ENCODE measurements at regions not wholly inside any gene's neighbourhood (a gene's known extent, or its start where the extent isn't known, plus 50 kb on each side); places are given as distances from the start of the nearest gene placed in this dataset.

DNA sequence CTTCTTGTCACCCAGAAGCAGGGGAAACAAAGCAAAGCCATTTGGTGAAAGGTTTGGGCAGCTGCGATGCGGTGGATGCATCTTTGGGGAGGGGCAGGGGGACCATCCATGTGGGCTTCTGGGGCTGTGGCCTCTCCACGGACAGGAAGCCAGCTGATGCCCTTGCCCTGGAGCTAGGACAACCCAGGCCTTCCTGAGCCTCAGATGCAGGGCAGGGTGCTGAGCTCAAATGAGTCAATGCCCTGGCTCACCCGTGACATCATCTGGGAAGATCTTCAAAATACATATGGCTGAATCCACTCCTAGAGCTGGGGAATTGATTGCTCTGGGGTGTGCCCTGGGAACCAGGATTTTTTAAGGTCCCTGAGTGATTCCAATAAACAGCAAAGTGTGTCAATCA lies 1418.2 kb downstream of the TBC1D22A start:
- Mint-ChIP-seq H3K36me3 (peaks cover 2% of the 10 kb centered on the region), H3K4me1 (no peaks in the 10 kb centered on the region), H3K9me3 (peaks cover 2 to 4% (median 2%) of the 10 kb centered on the region in 3 donors), H3K27ac (peak overlapping the region in 1 of 3 donors; percentile 23), H3K27me3 (peaks cover 2% of the 10 kb centered on the region), H3K4me3 (no peak overlapping the region)

DNA sequence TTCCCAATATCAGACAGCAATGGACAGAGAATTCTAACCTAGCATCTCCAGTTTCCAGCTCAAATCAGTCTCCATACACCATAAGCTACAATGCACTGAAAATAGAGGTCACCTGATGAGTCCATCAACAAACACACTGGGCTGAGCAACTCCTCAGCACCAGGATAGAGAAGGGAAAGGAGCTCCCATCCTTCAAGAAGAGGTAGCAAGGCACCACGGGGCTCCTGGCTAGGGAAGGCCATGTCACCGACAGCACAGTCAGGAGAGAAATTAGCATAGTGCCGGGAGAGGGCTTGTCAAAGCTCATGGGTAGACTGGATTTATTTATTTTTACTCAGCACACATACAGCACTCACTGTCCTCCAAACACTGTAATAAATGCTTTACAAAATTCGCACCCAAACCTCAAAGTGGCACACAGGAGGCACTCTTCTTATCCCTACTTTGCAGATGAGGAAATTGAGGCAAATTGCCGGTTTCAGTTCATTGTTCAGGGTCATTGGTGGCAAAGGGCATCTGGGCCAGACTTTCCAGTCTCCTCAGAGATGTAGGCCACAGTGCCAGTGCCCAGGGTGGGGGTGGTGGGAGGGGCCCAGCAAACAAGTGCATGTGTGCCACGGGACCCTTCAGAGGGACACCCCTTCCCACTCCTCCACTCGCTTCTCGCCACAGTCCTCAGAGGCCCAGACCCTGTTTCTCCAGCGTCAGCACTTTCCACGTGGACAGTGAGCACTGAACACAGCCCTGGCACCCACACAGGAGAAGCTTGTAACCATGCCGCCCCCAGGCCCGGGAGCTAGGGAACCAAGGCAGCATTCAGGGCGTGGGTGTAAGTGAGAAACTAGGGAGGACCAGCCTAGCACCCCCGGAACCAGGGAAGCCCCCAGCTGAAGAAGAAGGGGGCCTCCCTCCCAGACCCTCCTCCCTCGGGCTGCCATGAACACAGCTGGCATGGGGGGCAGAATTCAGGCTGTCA lies 1417.4 kb downstream of the TBC1D22A start:
- no peaks in the 10 kb centered on the region for H3K36me3 Mint-ChIP-seq
- no peak overlapping the region for H3K4me3 Mint-ChIP-seq
- peaks cover 2 to 4% (median 2%) of the 10 kb centered on the region in 3 donors for H3K9me3 Mint-ChIP-seq
- peaks cover 5% of the 10 kb centered on the region for H3K27me3 Mint-ChIP-seq
- H3K4me1 Mint-ChIP-seq = no peaks in the 10 kb centered on the region
- H3K27ac Mint-ChIP-seq = no peak overlapping the region

DNA sequence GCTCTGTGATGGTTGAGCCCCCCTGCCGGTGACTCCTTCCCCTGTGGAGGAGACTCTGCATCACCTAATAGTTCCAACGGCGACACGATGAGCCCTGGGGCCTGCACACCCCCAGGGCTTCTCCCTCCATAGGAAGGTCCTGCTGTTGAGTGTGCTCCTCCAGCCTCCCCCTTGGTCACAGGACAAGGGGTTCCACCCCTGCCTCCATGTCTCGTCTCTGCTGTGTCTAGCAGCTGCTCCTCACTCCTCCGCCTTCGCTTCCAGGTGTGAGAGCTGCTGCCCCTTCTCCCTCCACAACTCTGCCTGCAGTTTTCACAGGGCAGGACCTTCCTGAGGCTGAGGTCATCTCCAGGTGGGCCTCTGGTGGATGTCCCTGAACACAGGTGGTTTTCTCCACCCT lies 1416.1 kb downstream of the TBC1D22A start:
- H3K4me3 Mint-ChIP-seq = no peak overlapping the region
- peaks cover 9% of the 10 kb centered on the region for H3K27me3 Mint-ChIP-seq
- no peak overlapping the region for H3K27ac Mint-ChIP-seq
- H3K36me3 Mint-ChIP-seq = no peaks in the 10 kb centered on the region
- no peaks in the 10 kb centered on the region for H3K4me1 Mint-ChIP-seq
- no peaks in the 10 kb centered on the region for H3K9me3 Mint-ChIP-seq

DNA sequence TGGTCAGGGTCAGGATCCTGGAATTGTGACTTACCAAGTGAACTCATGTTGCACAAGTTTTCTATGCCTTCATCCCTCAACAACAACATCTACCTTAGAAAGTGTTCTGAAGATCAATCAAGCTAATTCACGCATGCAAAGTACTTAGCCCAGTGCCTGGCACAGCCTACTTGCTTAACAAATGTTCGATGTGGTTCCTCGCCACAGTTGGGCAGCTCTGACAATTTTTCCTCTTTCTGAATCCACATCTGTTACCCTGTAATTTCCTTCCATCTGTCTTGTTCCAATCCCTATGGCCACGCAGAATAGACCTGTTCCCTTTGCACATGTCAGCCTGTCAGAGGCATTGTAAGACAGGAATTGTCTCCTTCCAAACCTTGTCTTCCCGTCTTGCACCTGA lies 1415.2 kb downstream of the TBC1D22A start:
- Mint-ChIP-seq H3K4me1 (no peaks in the 10 kb centered on the region), H3K27me3 (peaks cover 9% of the 10 kb centered on the region), H3K27ac (no peak overlapping the region), H3K4me3 (no peak overlapping the region), H3K9me3 (no peaks in the 10 kb centered on the region), H3K36me3 (no peaks in the 10 kb centered on the region)

DNA sequence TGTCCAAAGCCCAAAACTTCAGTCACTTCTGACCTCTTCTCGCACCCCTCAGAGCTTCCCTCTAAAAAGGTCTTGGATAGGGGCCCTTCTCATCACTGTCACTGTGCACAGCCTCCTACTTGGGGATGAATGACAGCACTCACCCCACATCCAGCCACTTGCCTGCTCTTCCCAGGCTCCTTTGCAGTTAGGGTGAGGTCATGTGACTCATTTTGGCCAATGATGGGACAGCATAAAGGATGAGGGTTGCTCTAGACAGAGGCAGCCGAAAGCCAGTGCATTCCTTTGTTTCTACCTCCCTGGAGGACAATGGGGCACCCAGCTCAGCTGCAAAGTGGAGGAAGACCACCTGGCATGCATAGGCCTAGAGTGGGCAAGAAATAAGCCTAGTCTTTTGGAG lies 1413.3 kb downstream of the TBC1D22A start:
- H3K36me3 Mint-ChIP-seq = no peaks in the 10 kb centered on the region
- H3K4me3 Mint-ChIP-seq = no peak overlapping the region
- peak overlapping the region in 1 of 3 donors; percentile 15 for H3K27ac Mint-ChIP-seq

DNA sequence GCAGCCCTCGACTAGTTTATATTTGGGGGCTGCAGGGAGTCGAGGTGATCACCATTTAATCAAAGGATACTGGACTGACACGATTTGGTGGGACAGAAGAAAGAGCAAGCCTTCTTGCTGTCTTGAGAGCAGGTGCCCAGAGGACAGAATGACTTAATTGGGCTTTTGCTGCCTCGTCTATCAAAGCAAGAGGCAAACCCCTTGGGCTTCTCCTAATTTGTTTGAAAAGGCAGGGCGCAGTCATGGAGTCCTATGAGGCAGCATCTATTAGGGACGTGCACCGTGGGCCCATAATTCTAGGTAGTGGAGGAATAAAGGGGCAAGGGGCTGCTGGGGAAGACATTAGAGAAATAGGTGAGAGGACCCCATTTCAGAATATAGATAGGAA lies 1411.3 kb downstream of the TBC1D22A start:
- Mint-ChIP-seq H3K9me3 (peaks cover 0 to 1% (median 0%) of the 10 kb centered on the region in 3 donors), H3K36me3 (no peaks in the 10 kb centered on the region), H3K4me1 (no peaks in the 10 kb centered on the region), H3K27ac (no peak overlapping the region), H3K27me3 (peaks cover 10% of the 10 kb centered on the region), H3K4me3 (no peak overlapping the region)

More for the DNA sequence above, 1413.3 kb downstream of the TBC1D22A start:
- Mint-ChIP-seq H3K4me1 (no peaks in the 10 kb centered on the region), H3K27me3 (peaks cover 10% of the 10 kb centered on the region), H3K9me3 (no peaks in the 10 kb centered on the region)

DNA sequence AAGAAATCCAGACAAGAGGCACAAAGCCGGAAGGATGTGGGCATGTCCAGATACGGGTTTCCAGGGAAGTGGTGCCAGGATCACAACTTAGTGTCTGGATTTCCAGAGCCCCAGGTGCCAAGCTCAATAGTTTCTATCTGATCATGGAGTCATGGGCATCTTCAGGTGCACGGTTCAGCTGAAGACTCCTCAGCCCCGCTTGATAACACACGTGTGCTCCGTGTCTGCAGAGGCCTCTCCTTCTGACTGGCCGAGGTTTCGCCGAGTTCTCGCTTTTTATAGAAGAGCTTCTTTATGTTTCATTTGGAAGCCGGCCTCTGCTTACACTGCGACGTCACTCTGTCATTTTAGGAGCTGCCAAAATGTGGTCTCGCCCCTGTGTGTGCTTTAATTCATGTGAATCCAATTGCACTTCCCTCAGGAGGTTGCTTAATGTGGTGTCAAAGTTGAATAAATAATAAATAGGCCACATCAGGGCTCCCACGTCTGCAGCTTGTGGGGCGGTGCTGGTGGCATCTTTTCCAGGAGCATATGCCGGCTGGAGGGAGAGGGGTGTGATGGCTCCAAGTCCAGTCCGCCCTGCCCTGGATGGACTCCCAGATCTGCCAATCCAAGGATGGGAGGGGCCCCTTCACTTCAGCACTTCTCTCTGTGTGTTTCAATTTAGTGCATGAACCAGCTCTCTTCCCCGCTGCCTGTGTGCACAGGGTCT lies 1410.8 kb downstream of the TBC1D22A start:
- Mint-ChIP-seq H3K27ac (no peak overlapping the region), H3K27me3 (peaks cover 10% of the 10 kb centered on the region), H3K36me3 (no peaks in the 10 kb centered on the region), H3K9me3 (peaks cover 0 to 1% (median 0%) of the 10 kb centered on the region in 3 donors), H3K4me3 (no peak overlapping the region), H3K4me1 (no peaks in the 10 kb centered on the region)

DNA sequence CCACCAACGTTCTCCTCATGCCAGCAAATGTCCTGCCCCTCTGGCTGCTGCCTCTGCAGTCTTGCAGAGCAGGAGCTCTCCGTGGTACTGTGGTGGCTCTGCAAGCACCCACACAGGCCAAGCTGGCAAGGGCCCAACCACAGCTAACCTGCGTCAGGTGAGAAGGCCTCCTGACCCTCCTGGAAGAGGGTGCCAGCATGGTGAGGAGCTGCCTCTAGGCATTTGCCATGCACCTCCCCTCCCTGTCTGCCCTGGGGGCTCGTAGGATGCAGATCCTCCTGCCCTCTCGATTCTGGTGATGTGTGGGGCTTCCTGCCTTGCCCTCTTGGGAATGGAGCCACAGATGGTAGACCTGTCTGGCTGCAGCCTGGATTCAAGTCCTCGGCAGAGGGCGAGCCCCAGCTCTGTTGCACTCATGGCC lies 1408.8 kb downstream of the TBC1D22A start:
- Mint-ChIP-seq H3K27ac (no peak overlapping the region), H3K4me3 (no peak overlapping the region), H3K4me1 (no peaks in the 10 kb centered on the region), H3K27me3 (peaks cover 10% of the 10 kb centered on the region), H3K36me3 (no peaks in the 10 kb centered on the region), H3K9me3 (peaks cover 0 to 3% (median 0%) of the 10 kb centered on the region in 3 donors)

DNA sequence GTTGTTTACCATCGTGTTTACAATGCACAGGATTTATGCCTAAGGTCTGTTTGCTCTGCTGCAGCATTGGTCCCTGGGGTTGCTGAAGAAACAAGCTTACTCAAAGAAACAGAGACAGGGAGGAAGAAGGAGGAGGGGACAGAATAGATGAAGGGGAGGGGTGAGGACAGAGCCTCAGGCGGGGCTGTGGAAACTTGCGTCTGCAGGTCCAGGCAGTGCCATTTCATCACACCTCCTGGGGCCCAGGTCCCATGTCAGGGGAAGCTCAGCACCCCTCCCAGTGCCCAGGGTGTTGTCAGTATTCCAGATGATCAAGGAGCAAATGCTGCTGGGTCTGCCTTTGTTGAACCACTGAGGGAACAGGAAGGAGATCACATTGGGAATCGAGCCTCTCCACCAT lies 1406.8 kb downstream of the TBC1D22A start:
- Mint-ChIP-seq H3K36me3 (no peaks in the 10 kb centered on the region), H3K27ac (no peak overlapping the region)

DNA sequence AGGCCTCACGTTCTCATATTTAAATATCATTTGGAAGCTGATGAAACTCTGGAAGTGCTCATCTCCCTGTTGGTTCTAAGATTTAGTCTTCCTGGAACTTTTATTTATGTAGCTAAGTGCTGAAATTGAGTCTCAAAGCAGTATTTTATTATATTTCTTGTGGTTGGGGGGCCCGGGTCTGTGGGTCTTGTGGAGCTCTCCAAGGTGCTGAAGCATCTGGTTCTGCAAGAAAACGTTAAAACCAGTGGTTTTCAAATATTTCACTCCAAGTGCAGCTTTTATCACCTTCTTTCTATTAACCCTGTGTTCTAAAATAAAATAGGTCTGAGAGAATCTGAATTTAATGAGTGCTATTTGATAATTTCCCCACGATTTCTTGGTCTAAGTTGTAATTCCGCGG lies 1404.8 kb downstream of the TBC1D22A start:
- Mint-ChIP-seq H3K4me3 (no peak overlapping the region), H3K36me3 (no peaks in the 10 kb centered on the region), H3K9me3 (peaks cover 0 to 5% (median 0%) of the 10 kb centered on the region in 3 donors), H3K27me3 (peaks cover 4% of the 10 kb centered on the region), H3K4me1 (no peaks in the 10 kb centered on the region), H3K27ac (no peak overlapping the region)

More for the DNA sequence above, 1406.8 kb downstream of the TBC1D22A start:
- H3K27me3 Mint-ChIP-seq = peaks cover 6% of the 10 kb centered on the region
- no peak overlapping the region for H3K4me3 Mint-ChIP-seq
- peaks cover 0 to 5% (median 0%) of the 10 kb centered on the region in 3 donors for H3K9me3 Mint-ChIP-seq
- H3K4me1 Mint-ChIP-seq = no peaks in the 10 kb centered on the region

DNA sequence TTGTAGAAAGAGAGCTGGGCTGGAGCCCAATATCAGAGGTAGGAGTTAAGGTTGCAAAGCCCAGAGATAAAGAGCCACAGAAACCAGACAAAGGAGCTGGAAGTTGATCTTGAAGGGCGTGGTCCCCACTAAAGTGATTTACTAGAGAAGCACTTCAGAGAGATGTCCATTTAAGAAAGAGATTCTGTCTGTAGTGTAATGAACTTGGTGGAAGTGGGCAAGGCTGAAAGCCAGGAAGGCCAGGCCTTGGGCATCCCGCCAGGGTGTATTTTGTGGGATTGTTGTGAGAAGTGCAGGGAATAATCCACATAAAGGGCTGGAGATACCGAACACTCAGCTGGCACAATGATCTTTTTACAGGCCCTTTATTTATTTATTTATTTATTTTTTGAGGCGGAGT lies 1398.8 kb downstream of the TBC1D22A start:
- peaks cover 3% of the 10 kb centered on the region for H3K36me3 Mint-ChIP-seq
- no peaks in the 10 kb centered on the region for H3K4me1 Mint-ChIP-seq
- H3K4me3 Mint-ChIP-seq = no peak overlapping the region
- H3K27ac Mint-ChIP-seq = no peak overlapping the region
- H3K27me3 Mint-ChIP-seq = peaks cover 4% of the 10 kb centered on the region
- peaks cover 0 to 7% (median 2%) of the 10 kb centered on the region in 3 donors for H3K9me3 Mint-ChIP-seq

DNA sequence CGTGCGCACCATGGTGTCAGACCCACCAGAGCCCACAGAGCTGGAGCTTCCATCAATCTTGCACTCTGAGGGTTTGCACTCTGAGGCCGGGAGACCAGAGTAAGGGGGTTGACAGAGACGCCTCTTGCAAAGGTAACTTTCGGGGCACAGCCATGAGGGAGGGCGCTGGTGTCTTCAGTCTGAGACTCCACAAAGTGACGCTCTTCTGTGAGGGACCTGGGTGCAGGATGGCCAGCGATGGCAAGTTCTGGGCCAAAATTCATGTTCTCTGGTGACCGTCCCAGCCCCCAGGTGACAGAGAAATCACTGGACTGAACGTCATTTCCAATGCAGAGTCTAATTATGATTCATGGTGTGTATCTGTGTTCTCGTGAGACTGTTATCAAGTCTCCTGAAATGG lies 1395.2 kb downstream of the TBC1D22A start:
- Mint-ChIP-seq H3K4me3 (no peak overlapping the region), H3K36me3 (peaks cover 3% of the 10 kb centered on the region), H3K27ac (no peak overlapping the region), H3K4me1 (no peaks in the 10 kb centered on the region), H3K9me3 (peaks cover 0 to 7% (median 0%) of the 10 kb centered on the region in 3 donors), H3K27me3 (peaks cover 3% of the 10 kb centered on the region)

DNA sequence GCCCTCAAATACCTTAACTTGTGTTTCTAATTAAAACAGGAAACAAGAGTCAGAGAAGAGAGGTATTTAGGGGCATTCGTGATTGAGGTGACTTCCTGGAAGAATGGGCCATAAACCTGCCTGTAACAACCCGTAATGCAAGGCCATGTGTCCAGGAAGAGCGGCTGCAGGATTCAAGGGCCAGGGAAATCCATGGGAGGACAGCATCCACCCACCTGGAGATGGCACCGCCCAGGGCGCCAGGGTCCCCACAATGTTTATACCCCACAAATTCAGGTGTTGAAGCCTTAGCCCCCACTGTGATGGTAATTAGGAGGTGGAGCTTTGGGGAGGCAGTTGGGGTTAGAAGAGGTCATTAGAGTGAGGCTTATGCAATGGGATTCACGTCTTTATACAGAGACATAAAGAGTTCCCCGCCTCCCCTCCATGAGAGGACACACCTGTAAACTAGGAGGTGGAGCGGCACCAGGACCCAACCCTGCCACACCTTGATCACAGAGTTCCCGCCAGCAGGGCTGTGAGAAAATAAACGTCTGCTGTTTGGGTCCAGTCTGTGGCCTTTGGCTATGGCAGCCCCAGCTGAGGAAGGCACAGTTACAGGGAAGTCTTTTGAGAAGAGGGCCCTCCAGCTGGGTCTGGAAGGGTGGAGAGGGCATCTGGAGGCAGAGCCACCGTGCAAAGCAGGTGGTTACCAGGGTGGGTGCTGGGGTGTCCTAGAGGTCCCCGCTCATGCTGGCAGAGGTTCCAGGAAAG lies 1394.3 kb downstream of the TBC1D22A start:
- Mint-ChIP-seq H3K9me3 (peaks cover 0 to 7% (median 0%) of the 10 kb centered on the region in 3 donors), H3K27me3 (peaks cover 3% of the 10 kb centered on the region), H3K36me3 (peaks cover 3% of the 10 kb centered on the region), H3K4me3 (no peak overlapping the region), H3K27ac (no peak overlapping the region), H3K4me1 (peaks cover 0 to 6% (median 0%) of the 10 kb centered on the region in 3 donors)

DNA sequence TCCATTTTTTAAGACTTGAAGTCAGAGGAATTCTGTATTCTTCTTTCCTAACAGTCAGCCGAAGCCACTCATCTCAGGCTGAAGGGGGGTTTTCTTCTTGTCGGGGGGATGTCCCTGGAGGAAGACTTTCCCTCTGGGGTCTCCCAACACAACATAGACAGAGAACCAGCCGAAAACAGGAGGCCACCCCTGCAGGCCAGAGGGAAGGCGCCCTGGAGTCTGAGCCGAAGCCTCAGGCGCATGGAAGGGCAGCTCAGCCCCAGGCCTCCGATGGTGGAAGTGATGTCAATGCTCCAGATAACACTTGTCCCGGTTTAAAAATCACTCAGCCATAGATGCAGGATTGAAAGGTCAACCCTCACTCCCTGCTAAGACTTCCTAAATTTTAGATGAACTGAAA lies 1393.0 kb downstream of the TBC1D22A start:
- Mint-ChIP-seq H3K36me3 (peaks cover 3% of the 10 kb centered on the region), H3K27me3 (no peaks in the 10 kb centered on the region), H3K4me1 (peaks cover 0 to 6% (median 0%) of the 10 kb centered on the region in 3 donors)

DNA sequence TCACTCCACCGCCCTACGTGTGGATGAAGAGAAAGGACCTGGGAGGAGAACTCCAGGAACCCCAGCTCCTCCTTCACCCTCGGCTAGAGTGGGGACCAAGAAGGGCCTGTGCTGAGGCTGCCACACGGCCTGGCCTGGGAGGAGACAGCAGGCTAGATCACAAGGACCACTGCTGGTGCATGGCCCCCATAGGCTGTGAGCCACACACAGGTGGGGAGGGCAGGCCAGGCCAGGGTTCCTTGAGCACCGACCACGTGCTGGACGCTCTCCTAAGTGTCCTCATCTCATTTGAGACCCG lies 1392.4 kb downstream of the TBC1D22A start:
- H3K36me3 Mint-ChIP-seq = peaks cover 3% of the 10 kb centered on the region
- no peak overlapping the region for H3K4me3 Mint-ChIP-seq
- peaks cover 0 to 3% (median 0%) of the 10 kb centered on the region in 3 donors for H3K9me3 Mint-ChIP-seq
- no peak overlapping the region for H3K27ac Mint-ChIP-seq
- no peaks in the 10 kb centered on the region for H3K27me3 Mint-ChIP-seq
- H3K4me1 Mint-ChIP-seq = peaks cover 0 to 6% (median 0%) of the 10 kb centered on the region in 3 donors

More for the DNA sequence above, 1393.0 kb downstream of the TBC1D22A start:
- no peak overlapping the region for H3K4me3 Mint-ChIP-seq
- H3K27ac Mint-ChIP-seq = no peak overlapping the region
- peaks cover 0 to 3% (median 0%) of the 10 kb centered on the region in 3 donors for H3K9me3 Mint-ChIP-seq
